Ectodermal cell (in vitro differentiated cells): ENCODE measurements at regions not wholly inside any gene's neighbourhood (a gene's known extent, or its start where the extent isn't known, plus 50 kb on each side); places are given as distances from the start of the nearest gene placed in this dataset.

Source experiments
- H3K27ac ChIP-seq: 2 replicates; pipeline ENCODE4 v1.7.0; 2013; ENCODE audit warnings: mild to moderate bottlenecking, low read depth, low read length; ENCODE audit not compliant: insufficient read depth, poor library complexity, severe bottlenecking
- H3K27me3 ChIP-seq: 2 replicates; pipeline ENCODE4 v1.7.0; 2013; ENCODE audit warnings: mild to moderate bottlenecking, low read length; ENCODE audit not compliant: insufficient read depth, control insufficient read depth, poor library complexity, severe bottlenecking
- H3K36me3 ChIP-seq: one replicate; pipeline ENCODE4 v1.7.0; 2013; ENCODE audit warnings: low read length; ENCODE audit not compliant: control insufficient read depth, insufficient read depth
- H3K4me1 ChIP-seq: one replicate; pipeline ENCODE4 v1.7.0; 2013; ENCODE audit warnings: low read length; ENCODE audit not compliant: control insufficient read depth, insufficient read depth
- H3K4me3 ChIP-seq: 2 replicates; pipeline ENCODE4 v1.7.0; 2013; ENCODE audit warnings: low read depth, low read length, control low read depth; ENCODE audit not compliant: insufficient read depth
- H3K9me3 ChIP-seq: 2 replicates; pipeline ENCODE4 v1.7.0; 2013; ENCODE audit warnings: mild to moderate bottlenecking, low read length, moderate library complexity; ENCODE audit not compliant: control insufficient read depth
- WGBS, 2 experiments: methylation state at CpG; one replicate each; pipeline ENCODE4 v1.1.7; 2013; ENCODE audit warnings: missing lambda C conversion rate in 2 of 2; 5-methylcytosine and 5-hydroxymethylcytosine counted together

DNA sequence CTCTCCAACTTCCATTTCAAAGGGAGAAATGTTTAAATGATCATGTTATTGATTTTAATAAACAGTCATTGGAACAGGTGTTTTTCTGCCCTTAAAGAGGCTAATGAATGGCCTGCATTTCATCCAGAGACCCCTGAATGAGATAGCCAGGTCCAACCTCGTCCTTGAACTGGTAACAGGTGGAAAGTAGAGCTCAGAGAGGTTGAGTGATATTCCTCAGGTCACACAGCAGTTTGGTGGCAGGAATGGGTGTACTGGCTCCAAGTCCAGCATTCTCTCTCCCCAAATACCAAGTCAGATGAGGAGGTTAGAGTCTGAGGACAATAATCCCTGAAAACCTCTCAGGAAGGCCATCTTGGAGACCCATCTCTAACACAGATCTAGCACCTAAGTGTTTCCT lies 81.7 kb upstream of the ANO1 start:
- Histone ChIP-seq H3K9me3 (no peaks in the 10 kb centered on the region), H3K4me3 (no peak overlapping the region), H3K27ac (no peak overlapping the region), H3K27me3 (peaks cover 4% of the 10 kb centered on the region), H3K36me3 (no peaks in the 10 kb centered on the region), H3K4me1 (no peaks in the 10 kb centered on the region)
- WGBS, 2 experiments, result 83 to 87% methylated on average over 1 of the region's 1 CpG

DNA sequence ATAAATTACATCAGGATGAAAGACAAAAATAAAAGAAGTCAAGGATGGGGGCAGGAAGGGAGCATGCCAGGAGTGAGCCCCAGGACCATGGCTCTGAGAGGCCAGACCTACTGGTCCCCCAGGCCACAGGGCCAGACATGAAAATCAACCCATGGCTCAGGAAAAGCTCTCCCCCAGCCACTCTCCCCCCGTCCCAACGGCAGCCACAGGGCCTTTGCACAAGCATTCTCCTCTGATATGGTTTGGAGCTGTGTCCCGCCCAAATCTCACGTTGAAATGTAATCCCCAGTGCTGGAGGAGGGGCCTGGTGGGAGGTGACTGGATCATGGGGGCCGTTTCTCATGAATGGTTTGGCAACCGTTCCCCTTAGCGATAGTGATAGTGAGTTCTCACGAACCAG lies 80.8 kb upstream of the ANO1 start:
- no peak overlapping the region for H3K27ac ChIP-seq
- 64 to 67% methylated on average over 8 of the region's 8 CpGs for WGBS, 2 experiments
- no peak overlapping the region for H3K4me3 ChIP-seq
- no peaks in the 10 kb centered on the region for H3K36me3 ChIP-seq
- H3K27me3 ChIP-seq, result peaks cover 4% of the 10 kb centered on the region
- H3K9me3 ChIP-seq, result no peaks in the 10 kb centered on the region
- H3K4me1 ChIP-seq, result no peaks in the 10 kb centered on the region

DNA sequence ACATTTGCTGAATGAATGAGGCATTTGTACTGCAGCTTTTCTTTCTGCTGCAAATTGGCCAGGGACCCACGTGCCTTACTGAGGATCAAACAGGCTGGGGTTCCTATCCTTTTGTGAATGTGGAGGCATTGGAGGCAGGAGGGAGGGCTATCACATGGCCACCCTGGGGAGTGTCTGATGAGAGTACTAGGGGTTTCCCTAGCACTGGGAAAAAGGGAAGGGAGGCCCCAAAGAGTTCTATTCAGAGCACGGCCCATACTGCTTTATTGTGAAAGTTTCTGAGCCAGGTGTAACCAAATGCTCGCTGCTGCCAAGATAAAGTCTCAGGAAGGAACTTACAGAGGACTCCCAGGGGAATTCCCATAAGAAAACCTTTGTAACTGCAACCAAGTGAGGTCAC lies 78.4 kb upstream of the ANO1 start:
- 9 to 12% methylated on average over 3 of the region's 3 CpGs for WGBS, 2 experiments
- Histone ChIP-seq H3K27ac (no peak overlapping the region), H3K4me1 (no peaks in the 10 kb centered on the region), H3K9me3 (no peaks in the 10 kb centered on the region), H3K36me3 (no peaks in the 10 kb centered on the region), H3K4me3 (no peak overlapping the region), H3K27me3 (peaks cover 4% of the 10 kb centered on the region)

DNA sequence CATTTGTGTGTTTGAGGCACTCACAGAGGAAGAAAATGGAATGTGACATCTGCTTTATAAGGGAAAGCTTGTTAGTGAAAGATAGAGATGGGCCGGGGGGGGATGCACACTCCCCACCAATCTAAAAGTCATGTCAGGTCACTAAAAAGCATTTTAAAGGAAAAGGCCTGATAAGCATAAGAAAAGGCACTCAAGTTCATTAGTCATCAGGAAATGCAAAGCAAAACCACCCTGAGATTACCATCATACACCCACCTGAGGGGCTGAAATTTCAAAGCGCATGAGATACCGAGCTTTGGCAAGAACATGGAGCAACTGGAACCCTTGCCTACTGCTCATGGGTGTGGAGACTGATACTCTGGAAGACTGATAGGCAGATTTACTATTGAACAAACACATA lies 77.9 kb upstream of the ANO1 start:
- H3K4me1 ChIP-seq, result no peaks in the 10 kb centered on the region
- H3K4me3 ChIP-seq, result no peak overlapping the region
- peaks cover 4% of the 10 kb centered on the region for H3K27me3 ChIP-seq
- 57 to 63% methylated on average over 2 of the region's 3 CpGs for WGBS, 2 experiments
- H3K27ac ChIP-seq, result no peak overlapping the region
- no peaks in the 10 kb centered on the region for H3K9me3 ChIP-seq
- no peaks in the 10 kb centered on the region for H3K36me3 ChIP-seq

DNA sequence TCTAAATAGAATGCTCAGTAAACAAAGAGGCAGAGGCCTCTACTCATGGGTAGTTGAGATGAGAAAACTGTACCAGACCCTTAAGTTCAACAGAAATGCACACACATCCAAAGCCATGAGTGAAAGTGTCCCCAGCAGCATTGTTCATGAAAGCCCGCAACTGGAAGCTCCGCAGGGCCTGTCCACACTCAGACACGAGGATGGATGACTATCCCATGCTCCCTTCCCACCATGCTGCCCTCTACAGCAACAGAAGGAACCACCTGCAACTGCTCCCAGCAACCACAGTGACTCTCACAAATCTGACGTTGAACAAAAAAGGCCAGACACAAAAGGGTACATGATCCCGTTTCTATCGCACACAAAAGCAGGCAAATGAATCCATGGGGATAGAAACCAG lies 76.9 kb upstream of the ANO1 start:
- H3K36me3 ChIP-seq, result no peaks in the 10 kb centered on the region
- H3K4me1 ChIP-seq, result no peaks in the 10 kb centered on the region
- 90% methylated on average over 6 of the region's 6 CpGs for WGBS, 2 experiments
- H3K27ac ChIP-seq, result no peak overlapping the region
- peaks cover 4% of the 10 kb centered on the region for H3K27me3 ChIP-seq
- no peak overlapping the region for H3K4me3 ChIP-seq
- H3K9me3 ChIP-seq, result no peaks in the 10 kb centered on the region

DNA sequence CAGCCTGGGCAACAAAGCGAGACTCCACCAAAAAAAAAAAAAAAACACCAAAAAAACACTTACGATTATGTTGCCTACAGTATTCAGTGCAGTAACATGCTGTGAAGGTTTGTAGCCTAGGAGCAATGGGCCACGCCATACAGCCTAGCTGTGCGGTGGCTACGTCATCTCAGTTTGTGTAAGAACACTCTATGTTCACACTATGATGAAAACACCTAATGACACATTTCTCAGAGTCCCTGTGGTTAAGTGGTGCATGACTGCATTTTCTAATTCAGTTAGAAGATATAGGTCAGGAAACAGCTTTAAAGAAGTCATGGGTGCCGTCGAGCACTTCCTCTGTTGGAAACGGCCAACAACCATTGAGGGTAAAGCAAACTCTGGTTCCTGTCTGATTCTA lies 75.7 kb upstream of the ANO1 start:
- Histone ChIP-seq H3K4me3 (no peak overlapping the region), H3K36me3 (no peaks in the 10 kb centered on the region), H3K4me1 (no peaks in the 10 kb centered on the region), H3K9me3 (no peaks in the 10 kb centered on the region), H3K27me3 (peaks cover 4% of the 10 kb centered on the region), H3K27ac (no peak overlapping the region)
- WGBS, 2 experiments, result 92 to 93% methylated on average over 8 of the region's 8 CpGs

DNA sequence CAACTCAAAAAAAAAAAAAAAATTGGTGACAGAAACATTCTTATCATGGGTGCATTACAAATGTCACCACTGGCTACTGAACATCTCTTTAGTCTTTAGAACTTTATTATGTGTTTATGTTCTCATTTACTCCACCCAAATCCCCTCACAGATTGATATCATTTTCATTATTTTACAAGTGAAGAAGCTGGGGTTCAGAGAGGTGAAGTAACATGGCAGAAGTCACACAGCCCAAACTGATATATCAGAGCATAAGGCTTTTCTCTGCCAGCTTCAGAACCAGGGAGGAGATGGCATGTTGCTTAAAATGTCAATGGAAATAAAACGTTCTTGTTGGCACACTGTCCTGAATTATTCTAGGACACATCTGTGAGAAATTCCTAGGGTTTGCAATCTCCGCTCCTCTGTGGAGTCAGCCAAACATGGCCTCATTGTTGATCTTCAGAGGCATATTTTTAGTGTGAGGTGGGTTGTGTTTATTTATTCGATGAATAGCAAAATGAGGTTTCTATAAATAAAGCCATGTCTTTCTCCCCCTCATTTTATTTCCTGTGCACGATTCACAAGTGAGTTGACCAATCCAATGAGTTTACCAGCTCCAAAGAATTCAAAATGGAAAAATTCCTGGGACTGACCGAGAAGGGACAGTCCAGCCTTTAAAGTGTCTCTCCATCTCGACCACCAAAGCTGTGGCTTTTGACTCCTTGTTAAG lies 72.9 kb upstream of the ANO1 start:
- 91 to 92% methylated on average over 5 to 6 of the region's 6 CpGs for WGBS, 2 experiments
- Histone ChIP-seq H3K4me3 (no peak overlapping the region), H3K4me1 (no peaks in the 10 kb centered on the region), H3K27ac (no peak overlapping the region), H3K9me3 (no peaks in the 10 kb centered on the region), H3K36me3 (no peaks in the 10 kb centered on the region), H3K27me3 (no peaks in the 10 kb centered on the region)

DNA sequence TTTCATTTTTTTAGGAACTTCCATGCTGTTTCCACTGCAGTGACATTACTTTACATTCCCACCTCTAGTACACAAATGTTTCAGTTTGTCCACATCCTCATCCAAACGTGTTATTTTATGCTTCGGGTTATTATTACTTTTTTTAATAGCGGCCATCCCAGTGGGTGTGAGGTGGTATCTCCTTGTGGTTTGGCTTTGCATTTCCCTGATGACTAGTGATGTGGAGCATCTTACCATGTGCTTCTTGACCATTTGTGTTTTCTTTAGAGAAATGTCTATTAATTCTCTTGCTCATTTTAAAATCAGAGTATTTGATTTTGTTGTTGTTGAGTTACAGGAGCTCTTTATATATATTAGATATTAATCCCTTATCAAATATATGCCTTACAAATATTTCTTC lies 70.3 kb upstream of the ANO1 start:
- Histone ChIP-seq H3K4me1 (no peaks in the 10 kb centered on the region), H3K36me3 (no peaks in the 10 kb centered on the region), H3K9me3 (no peaks in the 10 kb centered on the region), H3K4me3 (no peak overlapping the region), H3K27me3 (no peaks in the 10 kb centered on the region), H3K27ac (no peak overlapping the region)
- WGBS, 2 experiments, result 100% methylated on average over 3 of the region's 3 CpGs

DNA sequence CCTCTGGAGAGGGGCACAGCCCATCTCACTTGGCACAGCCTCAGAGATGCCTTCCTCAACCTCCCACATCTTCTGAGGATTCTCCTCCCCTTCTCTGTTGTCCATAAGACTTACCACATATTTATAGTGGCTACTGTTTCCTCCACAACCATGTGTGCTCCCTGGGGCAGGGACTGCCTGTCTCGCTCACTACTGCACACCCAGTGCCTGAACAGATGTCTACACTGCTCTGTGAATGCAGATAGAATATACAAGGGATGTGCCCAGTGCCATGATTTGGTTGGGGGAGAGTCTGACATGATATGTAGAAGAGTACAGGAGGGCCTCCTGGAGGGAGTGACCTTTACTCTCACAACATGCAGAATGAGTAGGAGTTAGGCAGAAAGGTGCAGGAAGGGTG lies 67.3 kb upstream of the ANO1 start:
- Histone ChIP-seq H3K27ac (no peak overlapping the region), H3K27me3 (no peaks in the 10 kb centered on the region), H3K4me1 (no peaks in the 10 kb centered on the region), H3K36me3 (no peaks in the 10 kb centered on the region), H3K9me3 (no peaks in the 10 kb centered on the region), H3K4me3 (no peak overlapping the region)
- WGBS, 2 experiments, result 83 to 86% methylated on average over 1 of the region's 1 CpG

DNA sequence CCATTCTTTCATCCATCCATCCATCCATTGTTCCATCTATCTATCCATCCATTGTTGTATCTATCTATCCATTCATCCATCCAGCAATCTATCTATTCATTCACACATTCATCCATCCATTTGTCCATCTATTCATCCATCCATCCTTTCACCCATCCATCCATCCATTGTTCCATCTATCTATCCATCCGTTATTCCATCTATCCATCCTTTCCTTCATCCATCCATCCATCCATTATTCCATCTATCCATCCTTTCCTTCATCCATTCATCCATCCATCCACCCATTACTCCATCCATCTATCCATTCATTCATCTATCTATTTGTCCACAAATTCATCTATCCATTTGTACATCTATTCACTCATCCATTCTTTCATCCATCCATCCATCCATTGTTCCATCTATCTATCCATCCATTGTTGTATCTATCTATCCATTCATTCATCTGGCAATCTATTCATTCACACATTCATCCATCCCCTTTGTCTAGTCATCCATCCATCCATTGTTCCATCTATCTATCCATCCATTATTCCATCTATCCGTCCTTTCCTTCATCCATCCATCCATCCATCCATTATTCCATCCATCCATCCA lies 65.9 kb upstream of the ANO1 start:
- H3K27me3 ChIP-seq, result no peaks in the 10 kb centered on the region
- H3K4me1 ChIP-seq, result no peaks in the 10 kb centered on the region
- no peak overlapping the region for H3K4me3 ChIP-seq
- H3K27ac ChIP-seq, result no peak overlapping the region
- 83 to 85% methylated on average over 2 of the region's 2 CpGs for WGBS, 2 experiments
- no peaks in the 10 kb centered on the region for H3K36me3 ChIP-seq
- H3K9me3 ChIP-seq, result no peaks in the 10 kb centered on the region
